GM23338 (cell line): ENCODE measurements at regions not wholly inside any gene's neighbourhood (a gene's known extent, or its start where the extent isn't known, plus 50 kb on each side); places are given as distances from the start of the nearest gene placed in this dataset.
A peak's percentile ranks its signal among the peaks of the same experiment; 100 is the strongest.

Experiments used
- ATAC-seq: fragments of 200-7000 bp; cut with Tn5 transposase; 3 replicates; pipeline ENCODE4 v1.9.1; 2020
- DNase-seq: peaks from one replicate; pipeline ENCODE4 v3.0.0-alpha.2; 2015; ENCODE audit warnings: low spot score
- H2AFZ ChIP-seq: fragments of 200-600 bp; sonication (generic); 2 replicates; pipeline ENCODE4 v1.8.0; 2016; ENCODE audit warnings: antibody characterized with exemption, mild to moderate bottlenecking, moderate library complexity
- H3F3A ChIP-seq: fragments of 200-600 bp; sonication (generic); replicated peaks from 2 replicates; pipeline ENCODE4 v1.8.0; 2017; ENCODE audit warnings: antibody characterized with exemption, mixed run types, low read depth
- H3K27ac ChIP-seq: fragments of 200-600 bp; sonication (generic); 2 replicates; pipeline ENCODE4 v1.6.1; 2016; ENCODE audit warnings: low read depth
- H3K27me3 ChIP-seq: fragments of 200-600 bp; sonication (generic); 2 replicates; pipeline ENCODE4 v1.8.0; 2016; ENCODE audit warnings: mild to moderate bottlenecking, mixed run types, moderate library complexity; ENCODE audit not compliant: insufficient read depth
- H3K36me3 ChIP-seq: fragments of 200-600 bp; sonication (generic); 2 replicates; pipeline ENCODE4 v1.8.0; 2016; ENCODE audit warnings: mild to moderate bottlenecking; ENCODE audit not compliant: insufficient read depth
- H3K4me1 ChIP-seq: fragments of 200-600 bp; sonication (generic); 2 replicates; pipeline ENCODE4 v1.8.0; 2016; ENCODE audit warnings: mild to moderate bottlenecking, moderate library complexity; ENCODE audit not compliant: insufficient read depth
- H3K4me2 ChIP-seq: fragments of 200-600 bp; sonication (generic); 2 replicates; pipeline ENCODE4 v1.7.1; 2017; ENCODE audit warnings: mixed run types
- H3K4me3 ChIP-seq: fragments of 200-600 bp; sonication (generic); 2 replicates; pipeline ENCODE4 v1.6.1; 2016; ENCODE audit warnings: mixed run types
- H3K79me2 ChIP-seq: fragments of 200-600 bp; sonication (generic); replicated peaks from 2 replicates; pipeline ENCODE4 v1.8.0; 2017; ENCODE audit warnings: mild to moderate bottlenecking; ENCODE audit not compliant: insufficient read depth
- H3K9me2 ChIP-seq: fragments of 200-600 bp; sonication (generic); 2 replicates; pipeline ENCODE4 v1.8.0; 2017; ENCODE audit not compliant: insufficient read depth
- H4K20me1 ChIP-seq: fragments of 200-600 bp; sonication (generic); replicated peaks from 2 replicates; pipeline ENCODE4 v1.8.0; 2017; ENCODE audit warnings: mild to moderate bottlenecking; ENCODE audit not compliant: insufficient read depth
- H3K27ac Mint-ChIP-seq: 2 replicates; pipeline ENCODE4 v1.8.0; 2020; ENCODE audit warnings: inconsistent platforms, mild to moderate bottlenecking, moderate library complexity, mixed read lengths
- H3K27me3 Mint-ChIP-seq: 3 replicates; pipeline ENCODE4 v1.8.0; 2022; ENCODE audit warnings: low read depth, mild to moderate bottlenecking, moderate library complexity, mixed read lengths, inconsistent platforms; ENCODE audit not compliant: insufficient read depth, poor library complexity
- H3K36me3 Mint-ChIP-seq: 3 replicates; pipeline ENCODE4 v1.8.0; 2021; ENCODE audit warnings: low read depth, mild to moderate bottlenecking, inconsistent platforms, moderate library complexity, mixed read lengths
- H3K4me1 Mint-ChIP-seq: 3 replicates; pipeline ENCODE4 v1.8.0; 2020; ENCODE audit warnings: mild to moderate bottlenecking, inconsistent platforms, mixed read lengths
- H3K4me3 Mint-ChIP-seq: 3 replicates; pipeline ENCODE4 v1.8.0; 2021; ENCODE audit warnings: moderate library complexity, mild to moderate bottlenecking, inconsistent platforms, mixed read lengths
- H3K9me3 Mint-ChIP-seq: 3 replicates; pipeline ENCODE4 v1.8.0; 2020; ENCODE audit warnings: moderate library complexity, mild to moderate bottlenecking, inconsistent platforms, mixed read lengths
- NANOG ChIP-seq: IDR thresholded peaks from 2 replicates; pipeline ENCODE4 v1.6.1; 2016; ENCODE audit warnings: antibody characterized with exemption, borderline replicate concordance
- POLR2AphosphoS5 ChIP-seq: IDR thresholded peaks from 2 replicates; pipeline ENCODE4 v1.6.1; 2016; ENCODE audit warnings: antibody characterized with exemption, low read depth
- ZNF114 ChIP-seq: fragments of 250-450 bp; sonication (Bioruptor Pico); IDR thresholded peaks from 2 replicates; pipeline ENCODE4 v1.5.0; 2020; ENCODE audit warnings: mild to moderate bottlenecking, moderate library complexity
- ZNF331 ChIP-seq: fragments of 250-450 bp; sonication (Bioruptor Pico); IDR thresholded peaks from 2 replicates; pipeline ENCODE4 v1.5.0; 2020; ENCODE audit warnings: low read depth, mild to moderate bottlenecking, moderate library complexity
- TF ChIP-seq, protein P1 (sequence below), 2 experiments: fragments of 200-600 bp in 1 of 2; sonication (generic) in 1 of 2; conservative IDR thresholded peaks; 2 replicates each; pipeline versions ENCODE4 v1.5.1 to v1.6.1; 2016 to 2017; ENCODE audit warnings: antibody characterized with exemption in 2 of 2, low read depth in 2 of 2, mild to moderate bottlenecking in 2 of 2, moderate library complexity in 1 of 2
- TF ChIP-seq, protein P2 (sequence below): fragments of 250-450 bp; sonication (Bioruptor Pico); IDR thresholded peaks from 2 replicates; pipeline ENCODE4 v1.5.0; 2020; ENCODE audit warnings: mild to moderate bottlenecking, moderate library complexity

DNA sequence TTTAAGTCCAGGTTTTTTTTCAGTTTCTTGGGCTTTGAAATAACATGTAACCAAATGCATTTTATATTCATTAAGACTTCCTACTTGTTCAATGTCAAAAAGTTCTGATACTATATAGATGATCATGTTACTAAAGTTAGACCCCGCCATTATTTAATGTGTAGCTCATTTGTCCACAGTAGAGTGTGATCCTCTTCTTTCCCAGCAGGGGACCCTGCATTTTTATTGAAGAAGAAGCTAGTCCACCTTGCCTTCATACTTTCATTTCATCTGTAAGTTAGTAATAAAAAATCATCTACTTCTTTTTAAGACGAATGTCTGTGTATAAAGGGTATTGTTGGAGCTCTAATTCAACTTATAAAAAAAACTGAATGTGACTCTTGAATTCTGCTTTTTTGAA, 404.6 kb downstream of the SI start:
- H3K9me3 Mint-ChIP-seq: no peaks in the 10 kb centered on the region; the same call in 2 of the 3 replicates
- H3K4me3 ChIP-seq: no peak overlapping the region
- no peaks in the 10 kb centered on the region for H3K4me1 Mint-ChIP-seq
- no peak overlapping the region for H3K4me3 Mint-ChIP-seq
- H3K27me3 ChIP-seq: no peaks in the 10 kb centered on the region
- H4K20me1 ChIP-seq: no peaks in the 10 kb centered on the region
- H3K27ac ChIP-seq: no peak overlapping the region
- H3K4me1 ChIP-seq: no peaks in the 10 kb centered on the region
- ATAC-seq: no peak
- H3K36me3 ChIP-seq: no peaks in the 10 kb centered on the region
- H3K4me2 ChIP-seq: no peak overlapping the region
- no peaks in the 10 kb centered on the region for H3K36me3 Mint-ChIP-seq
- H3K27me3 Mint-ChIP-seq: peaks cover 3% of the 10 kb centered on the region
- no peak overlapping the region for H2AFZ ChIP-seq
- no peak for TF ChIP-seq ZNF331 (CRISPR knock-in tag)
- TF ChIP-seq, protein P1, sequence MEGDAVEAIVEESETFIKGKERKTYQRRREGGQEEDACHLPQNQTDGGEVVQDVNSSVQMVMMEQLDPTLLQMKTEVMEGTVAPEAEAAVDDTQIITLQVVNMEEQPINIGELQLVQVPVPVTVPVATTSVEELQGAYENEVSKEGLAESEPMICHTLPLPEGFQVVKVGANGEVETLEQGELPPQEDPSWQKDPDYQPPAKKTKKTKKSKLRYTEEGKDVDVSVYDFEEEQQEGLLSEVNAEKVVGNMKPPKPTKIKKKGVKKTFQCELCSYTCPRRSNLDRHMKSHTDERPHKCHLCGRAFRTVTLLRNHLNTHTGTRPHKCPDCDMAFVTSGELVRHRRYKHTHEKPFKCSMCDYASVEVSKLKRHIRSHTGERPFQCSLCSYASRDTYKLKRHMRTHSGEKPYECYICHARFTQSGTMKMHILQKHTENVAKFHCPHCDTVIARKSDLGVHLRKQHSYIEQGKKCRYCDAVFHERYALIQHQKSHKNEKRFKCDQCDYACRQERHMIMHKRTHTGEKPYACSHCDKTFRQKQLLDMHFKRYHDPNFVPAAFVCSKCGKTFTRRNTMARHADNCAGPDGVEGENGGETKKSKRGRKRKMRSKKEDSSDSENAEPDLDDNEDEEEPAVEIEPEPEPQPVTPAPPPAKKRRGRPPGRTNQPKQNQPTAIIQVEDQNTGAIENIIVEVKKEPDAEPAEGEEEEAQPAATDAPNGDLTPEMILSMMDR (conservative IDR thresholded peaks at IDR 0.05; ENCODE audit: low read depth in 2 of 2): 0 out of 4 replicates have a peak, but pooled peaks of 1 of the 2 experiments have one; percentile 9
- peak; percentile 8 for DNase-seq
- no peaks in the 10 kb centered on the region; the same call in 1 of the 2 replicates for H3K9me2 ChIP-seq
- no peaks in the 10 kb centered on the region for H3F3A ChIP-seq
- no peaks in the 10 kb centered on the region for H3K79me2 ChIP-seq
- no peak overlapping the region for H3K27ac Mint-ChIP-seq

DNA sequence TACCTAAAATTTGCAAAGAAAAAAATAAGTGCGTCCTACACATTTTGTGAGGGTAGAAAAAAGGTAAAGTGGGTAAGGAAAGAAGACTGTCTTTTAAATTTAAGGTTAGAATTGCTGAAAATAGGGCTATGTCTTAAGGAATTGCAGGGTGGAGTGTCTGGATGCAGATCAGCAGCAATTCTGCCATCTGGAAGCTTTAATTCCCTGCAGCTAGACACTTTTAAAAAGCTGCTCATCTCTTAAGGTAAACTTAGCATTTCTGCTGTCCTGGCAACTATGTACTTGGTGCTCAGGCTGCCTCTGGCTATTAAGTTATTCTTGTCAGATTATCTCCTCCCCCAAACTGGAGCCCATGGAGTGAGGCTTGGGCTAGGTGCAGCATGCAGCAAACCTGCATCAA, 420.2 kb downstream of the SI start:
- TF ChIP-seq POLR2AphosphoS5 (no peak), NANOG (no peak), ZNF114 (CRISPR knock-in tag) (no peak), ZNF331 (CRISPR knock-in tag) (no peak)
- TF ChIP-seq, protein P2, sequence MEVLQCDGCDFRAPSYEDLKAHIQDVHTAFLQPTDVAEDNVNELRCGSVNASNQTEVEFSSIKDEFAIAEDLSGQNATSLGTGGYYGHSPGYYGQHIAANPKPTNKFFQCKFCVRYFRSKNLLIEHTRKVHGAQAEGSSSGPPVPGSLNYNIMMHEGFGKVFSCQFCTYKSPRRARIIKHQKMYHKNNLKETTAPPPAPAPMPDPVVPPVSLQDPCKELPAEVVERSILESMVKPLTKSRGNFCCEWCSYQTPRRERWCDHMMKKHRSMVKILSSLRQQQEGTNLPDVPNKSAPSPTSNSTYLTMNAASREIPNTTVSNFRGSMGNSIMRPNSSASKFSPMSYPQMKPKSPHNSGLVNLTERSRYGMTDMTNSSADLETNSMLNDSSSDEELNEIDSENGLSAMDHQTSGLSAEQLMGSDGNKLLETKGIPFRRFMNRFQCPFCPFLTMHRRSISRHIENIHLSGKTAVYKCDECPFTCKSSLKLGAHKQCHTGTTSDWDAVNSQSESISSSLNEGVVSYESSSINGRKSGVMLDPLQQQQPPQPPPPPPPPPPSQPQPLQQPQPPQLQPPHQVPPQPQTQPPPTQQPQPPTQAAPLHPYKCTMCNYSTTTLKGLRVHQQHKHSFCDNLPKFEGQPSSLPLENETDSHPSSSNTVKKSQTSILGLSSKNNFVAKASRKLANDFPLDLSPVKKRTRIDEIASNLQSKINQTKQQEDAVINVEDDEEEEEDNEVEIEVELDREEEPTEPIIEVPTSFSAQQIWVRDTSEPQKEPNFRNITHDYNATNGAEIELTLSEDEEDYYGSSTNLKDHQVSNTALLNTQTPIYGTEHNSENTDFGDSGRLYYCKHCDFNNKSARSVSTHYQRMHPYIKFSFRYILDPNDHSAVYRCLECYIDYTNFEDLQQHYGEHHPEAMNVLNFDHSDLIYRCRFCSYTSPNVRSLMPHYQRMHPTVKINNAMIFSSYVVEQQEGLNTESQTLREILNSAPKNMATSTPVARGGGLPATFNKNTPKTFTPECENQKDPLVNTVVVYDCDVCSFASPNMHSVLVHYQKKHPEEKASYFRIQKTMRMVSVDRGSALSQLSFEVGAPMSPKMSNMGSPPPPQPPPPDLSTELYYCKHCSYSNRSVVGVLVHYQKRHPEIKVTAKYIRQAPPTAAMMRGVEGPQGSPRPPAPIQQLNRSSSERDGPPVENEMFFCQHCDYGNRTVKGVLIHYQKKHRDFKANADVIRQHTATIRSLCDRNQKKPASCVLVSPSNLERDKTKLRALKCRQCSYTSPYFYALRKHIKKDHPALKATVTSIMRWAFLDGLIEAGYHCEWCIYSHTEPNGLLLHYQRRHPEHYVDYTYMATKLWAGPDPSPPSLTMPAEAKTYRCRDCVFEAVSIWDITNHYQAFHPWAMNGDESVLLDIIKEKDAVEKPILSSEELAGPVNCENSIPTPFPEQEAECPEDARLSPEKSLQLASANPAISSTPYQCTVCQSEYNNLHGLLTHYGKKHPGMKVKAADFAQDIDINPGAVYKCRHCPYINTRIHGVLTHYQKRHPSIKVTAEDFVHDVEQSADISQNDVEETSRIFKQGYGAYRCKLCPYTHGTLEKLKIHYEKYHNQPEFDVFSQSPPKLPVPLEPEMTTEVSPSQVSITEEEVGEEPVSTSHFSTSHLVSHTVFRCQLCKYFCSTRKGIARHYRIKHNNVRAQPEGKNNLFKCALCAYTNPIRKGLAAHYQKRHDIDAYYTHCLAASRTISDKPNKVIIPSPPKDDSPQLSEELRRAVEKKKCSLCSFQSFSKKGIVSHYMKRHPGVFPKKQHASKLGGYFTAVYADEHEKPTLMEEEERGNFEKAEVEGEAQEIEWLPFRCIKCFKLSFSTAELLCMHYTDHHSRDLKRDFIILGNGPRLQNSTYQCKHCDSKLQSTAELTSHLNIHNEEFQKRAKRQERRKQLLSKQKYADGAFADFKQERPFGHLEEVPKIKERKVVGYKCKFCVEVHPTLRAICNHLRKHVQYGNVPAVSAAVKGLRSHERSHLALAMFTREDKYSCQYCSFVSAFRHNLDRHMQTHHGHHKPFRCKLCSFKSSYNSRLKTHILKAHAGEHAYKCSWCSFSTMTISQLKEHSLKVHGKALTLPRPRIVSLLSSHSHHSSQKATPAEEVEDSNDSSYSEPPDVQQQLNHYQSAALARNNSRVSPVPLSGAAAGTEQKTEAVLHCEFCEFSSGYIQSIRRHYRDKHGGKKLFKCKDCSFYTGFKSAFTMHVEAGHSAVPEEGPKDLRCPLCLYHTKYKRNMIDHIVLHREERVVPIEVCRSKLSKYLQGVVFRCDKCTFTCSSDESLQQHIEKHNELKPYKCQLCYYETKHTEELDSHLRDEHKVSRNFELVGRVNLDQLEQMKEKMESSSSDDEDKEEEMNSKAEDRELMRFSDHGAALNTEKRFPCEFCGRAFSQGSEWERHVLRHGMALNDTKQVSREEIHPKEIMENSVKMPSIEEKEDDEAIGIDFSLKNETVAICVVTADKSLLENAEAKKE (CRISPR knock-in tag): no peak
- Mint-ChIP-seq H3K4me3 (no peak overlapping the region), H3K4me1 (no peaks in the 10 kb centered on the region), H3K9me3 (no peaks in the 10 kb centered on the region), H3K36me3 (no peaks in the 10 kb centered on the region), H3K27ac (no peak overlapping the region), H3K27me3 (no peaks in the 10 kb centered on the region)
- no peaks in the 10 kb centered on the region for H3K27me3 ChIP-seq
- ATAC-seq (peak; percentile 35; the same call in 1 of the 3 replicates), DNase-seq (peak; percentile 2)
- H3F3A ChIP-seq: no peaks in the 10 kb centered on the region
- no peak overlapping the region for H3K4me2 ChIP-seq
- H3K79me2 ChIP-seq: no peaks in the 10 kb centered on the region
- H4K20me1 ChIP-seq: no peaks in the 10 kb centered on the region
- H3K9me2 ChIP-seq: no peaks in the 10 kb centered on the region
- H3K4me3 ChIP-seq: no peak overlapping the region
- H3K4me1 ChIP-seq: no peaks in the 10 kb centered on the region
- H3K27ac ChIP-seq: no peak overlapping the region
- peak overlapping the region; percentile 35; the same call in 1 of the 2 replicates for H2AFZ ChIP-seq
- no peaks in the 10 kb centered on the region for H3K36me3 ChIP-seq
